ENCODE measurements at regions not wholly inside any gene's neighbourhood (a gene's known extent, or its start where the extent isn't known, plus 50 kb on each side); places are given as distances from the start of the nearest gene placed in this dataset.

DNA sequence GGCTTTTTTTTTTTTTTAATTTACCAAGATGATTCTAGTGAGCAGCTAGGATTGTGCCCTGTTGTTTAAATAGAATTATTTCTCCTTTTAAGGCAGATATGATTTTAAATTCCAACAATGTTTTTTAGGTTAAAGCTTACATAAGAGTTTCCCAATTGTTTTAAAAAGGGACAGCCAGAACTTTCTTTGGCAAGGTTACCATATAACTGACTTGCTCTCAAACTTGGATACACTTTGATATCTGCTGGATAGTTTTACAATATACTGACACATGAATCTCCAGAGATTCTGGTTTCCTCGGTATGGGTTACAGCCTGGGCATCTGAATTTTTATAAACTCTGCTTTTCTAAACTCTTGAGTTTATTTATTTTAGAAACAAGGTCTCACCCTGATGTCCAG is 134.3 kb upstream of the GADL1 start (continued):
- TF ChIP-seq ZNF274 (IDR thresholded peaks at IDR 0.05; ENCODE audit: low read depth, low read length) (no peak), SRF (IDR thresholded peaks at IDR 0.05; ENCODE audit: low read depth) (no peak), EGR1 (IDR thresholded peaks at IDR 0.05; ENCODE audit: low read depth) (no peak), FOSL1 (IDR thresholded peaks at IDR 0.05; ENCODE audit: low read depth) (no peak), MAX (IDR thresholded peaks at IDR 0.05) (no peak), EZH2phosphoT487 (IDR thresholded peaks at IDR 0.05; ENCODE audit: borderline replicate concordance) (no peak)

DNA sequence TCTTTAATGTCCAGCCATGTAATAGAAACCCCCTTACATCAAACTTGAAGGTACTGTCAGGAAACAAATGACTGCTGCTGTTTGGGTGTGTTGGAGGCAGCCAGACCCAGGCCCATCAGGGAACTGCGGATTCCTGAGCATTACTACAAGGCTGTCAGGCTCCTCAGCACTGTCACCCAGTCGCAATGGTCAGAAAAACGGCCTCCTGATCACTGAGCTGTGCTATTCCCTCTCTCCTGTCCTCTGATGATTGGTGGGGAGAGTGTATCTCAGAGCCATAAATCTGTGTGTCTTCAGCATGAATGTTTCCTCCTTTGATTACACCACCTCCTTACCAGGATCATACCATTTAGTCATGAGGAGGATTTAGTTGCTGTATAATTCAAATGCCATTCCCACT is 135.2 kb upstream of the GADL1 start:
- Histone ChIP-seq H4K20me1 (ENCODE audit: insufficient read depth) (no peaks in the 10 kb centered on the region), H3K4me2 (ENCODE audit: low read length) (no peak overlapping the region), H3K4me1 (ENCODE audit: control insufficient read depth in 1 of 2, insufficient read depth in 2 of 2, low read length in 2 of 2) (no peaks in the 10 kb centered on the region), H2AFZ (ENCODE audit: low read depth, low read length, poor library complexity, severe bottlenecking) (no peak overlapping the region), H3K9me3 (ENCODE audit: control insufficient read depth in 1 of 2, insufficient read depth in 1 of 2, low read depth in 1 of 2, low read length in 2 of 2) (no peaks in the 10 kb centered on the region), H3K4me3 (replicated peaks in 1 of 2; ENCODE audit: low read depth in 1 of 2, low read length in 2 of 2) (no peak overlapping the region), H3K27ac (ENCODE audit: low read depth, low read length) (no peak overlapping the region), H3K9me2 (ENCODE audit: insufficient read depth) (no peaks in the 10 kb centered on the region), H3K79me2 (ENCODE audit: insufficient read depth, low read length) (no peaks in the 10 kb centered on the region), H3K36me3 (ENCODE audit: control insufficient read depth in 1 of 2, insufficient read depth in 2 of 2, low read length in 2 of 2) (no peaks in the 10 kb centered on the region), H3K9ac (ENCODE audit: low read length) (no peak overlapping the region), H3K27me3 (ENCODE audit: insufficient read depth, low read length) (no peaks in the 10 kb centered on the region)
- CTCF ChIA-PET, result no interaction called here
- ATAC-seq (no peak), DNase-seq (ENCODE audit: low read depth, low spot score) (no peak)
- BruUV-seq (replicated peaks), result no TSS peak
- RAD21 ChIA-PET (ENCODE audit: low non-redundant PET in 1 of 2, low total read pairs in 2 of 2, uncharacterized antibody in 2 of 2, unreplicated experiment in 2 of 2), result no interaction called here
- intact Hi-C loops (cut with micrococcal nuclease), result no loop called here
- POLR2A ChIA-PET, result no interaction called here
- TF ChIP-seq EZH2phosphoT487 (IDR thresholded peaks at IDR 0.05; ENCODE audit: borderline replicate concordance), result no peak
- TF ChIP-seq ZNF274 (IDR thresholded peaks at IDR 0.05; ENCODE audit: low read depth, low read length), result no peak
- TF ChIP-seq EGR1 (IDR thresholded peaks at IDR 0.05; ENCODE audit: low read depth), result no peak

DNA sequence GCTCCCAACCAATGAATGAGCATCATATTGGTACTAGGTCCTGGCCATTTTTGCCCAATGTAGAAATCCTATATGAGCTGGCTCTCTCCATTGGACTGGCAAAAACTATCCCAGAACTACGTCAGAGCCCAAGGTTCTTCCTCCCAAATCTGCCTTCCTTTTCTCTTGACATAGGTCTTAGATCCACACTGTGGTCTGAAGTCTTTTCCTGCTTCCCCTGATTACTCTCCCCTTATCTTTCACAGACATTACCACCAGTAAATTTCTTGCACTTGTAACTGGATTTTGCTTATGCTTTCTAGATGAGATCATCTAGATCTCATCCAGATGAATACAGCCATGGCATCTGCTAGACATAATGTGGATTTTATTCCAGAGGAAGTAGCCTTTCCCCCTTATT is 141.2 kb upstream of the GADL1 start:
- ChIA-PET CTCF (no interaction called here), RAD21 (ENCODE audit: low non-redundant PET in 1 of 2, low total read pairs in 2 of 2, uncharacterized antibody in 2 of 2, unreplicated experiment in 2 of 2) (no interaction called here), POLR2A (no interaction called here)
- Histone ChIP-seq H3K36me3 (ENCODE audit: control insufficient read depth in 1 of 2, insufficient read depth in 2 of 2, low read length in 2 of 2) (no peaks in the 10 kb centered on the region), H3K9me2 (ENCODE audit: insufficient read depth) (no peaks in the 10 kb centered on the region), H3K4me2 (ENCODE audit: low read length) (no peak overlapping the region), H3K27me3 (ENCODE audit: insufficient read depth, low read length) (no peaks in the 10 kb centered on the region), H3K4me3 (replicated peaks in 1 of 2; ENCODE audit: low read depth in 1 of 2, low read length in 2 of 2) (no peak overlapping the region), H2AFZ (ENCODE audit: low read depth, low read length, poor library complexity, severe bottlenecking) (no peak overlapping the region), H3K4me1 (ENCODE audit: control insufficient read depth in 1 of 2, insufficient read depth in 2 of 2, low read length in 2 of 2) (peaks cover 0 to 1% of the 10 kb centered on the region in 2 experiments; a peak in 2 of 4 replicates), H4K20me1 (ENCODE audit: insufficient read depth) (no peaks in the 10 kb centered on the region), H3K9ac (ENCODE audit: low read length) (no peak overlapping the region), H3K27ac (ENCODE audit: low read depth, low read length) (no peak overlapping the region), H3K9me3 (ENCODE audit: control insufficient read depth in 1 of 2, insufficient read depth in 1 of 2, low read depth in 1 of 2, low read length in 2 of 2) (no peaks in the 10 kb centered on the region), H3K79me2 (ENCODE audit: insufficient read depth, low read length) (no peaks in the 10 kb centered on the region)
- TF ChIP-seq CEBPB (IDR thresholded peaks at IDR 0.05; ENCODE audit: low read depth) (no peak), POLR2A (IDR thresholded peaks at IDR 0.05; ENCODE audit: borderline replicate concordance, extremely low read depth, insufficient read depth, insufficient read length) (no peak), EZH2phosphoT487 (IDR thresholded peaks at IDR 0.05; ENCODE audit: borderline replicate concordance) (no peak), ZFX (IDR thresholded peaks at IDR 0.05) (no peak), SP1 (IDR thresholded peaks at IDR 0.05; ENCODE audit: low read depth) (no peak)
- no peak for ATAC-seq
- intact Hi-C loops (cut with micrococcal nuclease), result no loop called here
- BruUV-seq (replicated peaks), result no TSS peak
- DNase-seq (ENCODE audit: low read depth, low spot score), result no peak

All from HCT116 (cell line).